ACHN (cell line): ENCODE measurements at regions not wholly inside any gene's neighbourhood (a gene's known extent, or its start where the extent isn't known, plus 50 kb on each side); places are given as distances from the start of the nearest gene placed in this dataset.

Experiments
- DNase-seq: peaks from one replicate; pipeline ENCODE4 v3.0.0-alpha.2; 2015
- in situ Hi-C: cut with HindIII; loops from 2 replicates; pipeline ENCODE4 v1.10.0; 2017; ENCODE audit warnings: low sequenced_read_pairs, low pct_ligation_motif_present, low pct_unique_long_range_greater_than_20kb

DNA sequence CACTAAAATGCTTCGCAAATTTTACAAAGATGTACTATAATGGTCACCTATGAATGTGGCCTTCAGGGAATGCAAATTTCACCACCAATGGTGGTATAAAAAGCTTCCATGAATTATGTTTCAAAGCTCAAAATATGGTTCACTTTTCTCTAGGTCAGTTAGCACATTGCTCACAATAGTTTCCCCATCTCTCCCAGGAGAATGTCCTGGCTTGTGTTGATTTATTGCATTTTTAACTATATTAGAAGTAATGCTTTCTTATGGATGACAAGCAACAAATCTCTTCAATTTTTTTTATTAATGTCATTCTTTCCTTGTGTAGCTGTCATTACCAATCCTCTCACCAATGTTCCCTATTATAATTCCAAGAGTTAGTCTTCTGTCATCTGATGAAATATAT, 621.2 kb downstream of the TBC1D4 start:
- DNase-seq = no peak
- in situ Hi-C loops = no loop called here

DNA sequence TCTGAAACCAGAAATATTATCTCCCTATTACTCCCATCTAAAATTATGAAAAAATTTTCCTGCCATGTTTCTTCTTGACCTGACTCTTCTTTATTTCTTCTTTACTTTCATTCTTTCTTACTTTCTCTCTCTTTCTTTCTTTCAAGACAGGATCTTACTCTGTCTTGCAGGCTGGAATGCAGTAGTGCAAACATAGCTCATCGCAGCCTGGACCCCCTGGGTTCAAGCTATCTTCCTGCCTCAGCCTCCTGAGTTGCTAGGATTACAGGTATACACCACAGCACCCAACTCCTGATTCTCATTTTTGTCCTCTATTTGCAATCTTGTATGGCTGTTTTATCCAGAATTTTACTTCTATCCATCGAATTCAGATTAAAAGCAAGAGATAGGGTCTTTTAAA, 631.1 kb downstream of the TBC1D4 start:
- DNase-seq = no peak

DNA sequence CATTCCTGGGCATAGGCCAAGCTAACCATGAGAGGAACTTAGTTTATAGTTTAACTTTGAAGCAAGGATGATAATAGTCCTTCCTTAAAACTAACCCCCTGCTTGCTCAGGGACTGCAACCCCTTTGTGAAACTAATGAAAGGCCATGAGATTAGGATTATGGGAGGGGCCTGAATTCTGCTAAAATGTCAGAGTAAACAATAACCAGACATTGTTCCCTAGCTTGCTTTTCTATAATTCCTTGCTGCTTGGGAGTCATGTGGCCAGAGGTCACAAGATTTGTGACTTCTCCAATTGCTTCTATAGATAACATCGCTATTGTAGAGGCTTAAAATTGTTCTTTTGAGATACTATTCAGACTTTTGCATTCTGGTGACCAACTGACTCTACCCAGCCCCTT, 634.0 kb downstream of the TBC1D4 start:
- in situ Hi-C loops = no loop called here
- DNase-seq = no peak

More for the DNA sequence above, 631.1 kb downstream of the TBC1D4 start:
- in situ Hi-C loops = no loop called here

DNA sequence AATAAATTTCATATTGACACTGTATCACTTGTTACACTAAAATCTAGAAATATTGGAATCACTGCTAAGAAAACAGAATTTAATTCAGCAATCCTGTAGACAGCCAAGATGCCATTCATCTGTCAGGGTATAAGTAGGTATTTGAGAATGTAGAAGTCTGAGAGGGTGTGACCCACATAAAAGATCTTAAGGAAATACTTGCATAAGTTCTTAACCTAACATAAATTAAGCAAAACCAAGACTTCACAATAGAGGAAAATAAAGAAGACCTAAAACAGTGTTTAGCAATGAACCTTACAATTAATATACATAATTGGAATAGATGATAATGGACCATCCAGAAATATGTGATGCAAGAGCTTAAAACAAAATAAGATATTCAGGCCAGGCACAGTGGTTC, 636.2 kb downstream of the TBC1D4 start:
- in situ Hi-C loops = no loop called here
- DNase-seq = no peak

DNA sequence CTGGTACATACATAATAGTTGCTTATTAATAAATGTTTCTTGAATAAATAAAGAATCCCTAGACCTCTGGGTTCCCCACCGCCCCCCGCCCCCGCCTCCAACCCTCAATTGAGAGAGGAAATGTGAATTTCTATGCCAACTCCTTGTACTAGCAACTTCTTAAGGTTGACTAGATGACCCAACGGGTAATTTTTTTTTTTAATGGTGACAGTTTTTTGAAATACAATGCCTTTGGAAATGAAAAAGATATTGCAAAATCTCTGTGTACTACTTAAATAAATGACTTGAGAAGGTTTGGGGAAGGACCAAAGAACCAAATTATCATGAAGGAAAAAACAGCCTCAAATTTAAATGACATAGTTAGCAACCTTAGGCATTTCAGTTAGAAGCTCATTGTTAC, 640.3 kb downstream of the TBC1D4 start:
- in situ Hi-C loops = no loop called here
- no peak for DNase-seq

DNA sequence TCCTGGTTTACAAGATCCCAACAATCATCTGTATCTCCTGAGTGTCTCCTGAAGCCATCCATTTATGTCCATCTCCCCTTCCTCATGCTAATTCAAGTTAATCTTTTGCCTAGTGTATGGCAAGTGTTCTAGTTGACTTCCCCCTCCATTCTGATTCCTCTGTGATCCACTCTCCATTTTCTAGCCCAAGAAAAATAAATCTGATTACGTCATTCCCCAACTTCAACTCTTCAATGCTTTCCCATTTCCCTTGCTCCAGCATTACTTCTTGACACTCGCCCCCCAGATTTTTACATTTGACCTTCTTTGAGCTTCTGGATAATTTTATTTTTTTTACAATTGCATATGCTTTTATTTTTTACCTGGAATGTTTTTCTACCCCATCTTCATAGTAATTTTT, 640.8 kb downstream of the TBC1D4 start:
- in situ Hi-C loops = no loop called here

DNA sequence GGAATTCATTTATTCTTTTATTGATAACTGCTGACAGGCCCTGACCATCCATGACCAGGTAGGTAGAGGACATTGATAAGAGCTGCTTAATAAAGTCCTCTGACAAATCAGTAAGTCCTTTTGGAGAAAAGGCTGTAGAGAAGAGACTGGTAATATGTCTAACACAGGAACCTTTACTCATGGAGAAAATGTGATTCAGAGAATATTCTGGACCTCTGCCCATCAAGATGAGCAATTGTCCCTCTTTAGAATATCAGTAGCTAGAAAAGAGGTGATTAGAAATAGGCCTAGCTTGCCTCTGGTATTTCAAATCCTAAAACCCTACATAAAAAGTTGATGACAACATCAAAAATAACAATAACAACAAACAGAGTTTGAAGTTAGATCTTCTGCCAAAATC, 642.3 kb downstream of the TBC1D4 start:
- in situ Hi-C loops = no loop called here

More for the DNA sequence above, 640.8 kb downstream of the TBC1D4 start:
- DNase-seq = no peak

DNA sequence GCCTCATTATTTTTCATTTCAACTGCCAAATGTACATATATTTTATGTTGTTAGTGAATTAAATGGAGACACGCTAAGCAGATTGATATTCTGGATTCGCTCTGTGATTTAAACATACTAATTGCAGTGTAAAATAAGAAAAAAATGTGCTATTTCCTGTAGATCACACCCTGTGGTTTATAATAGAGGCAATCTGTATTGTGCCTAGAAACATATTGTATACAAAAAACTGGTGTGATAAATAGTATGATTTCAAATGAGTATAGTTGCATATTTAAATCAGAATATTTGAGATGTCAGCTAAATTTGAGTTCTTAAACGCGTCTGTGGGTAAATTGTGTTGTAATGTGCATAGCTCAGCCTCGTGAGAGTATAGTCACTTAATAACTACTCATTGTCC, 643.9 kb downstream of the TBC1D4 start:
- in situ Hi-C loops = no loop called here
- DNase-seq = no peak

More for the DNA sequence above, 642.3 kb downstream of the TBC1D4 start:
- DNase-seq = no peak

DNA sequence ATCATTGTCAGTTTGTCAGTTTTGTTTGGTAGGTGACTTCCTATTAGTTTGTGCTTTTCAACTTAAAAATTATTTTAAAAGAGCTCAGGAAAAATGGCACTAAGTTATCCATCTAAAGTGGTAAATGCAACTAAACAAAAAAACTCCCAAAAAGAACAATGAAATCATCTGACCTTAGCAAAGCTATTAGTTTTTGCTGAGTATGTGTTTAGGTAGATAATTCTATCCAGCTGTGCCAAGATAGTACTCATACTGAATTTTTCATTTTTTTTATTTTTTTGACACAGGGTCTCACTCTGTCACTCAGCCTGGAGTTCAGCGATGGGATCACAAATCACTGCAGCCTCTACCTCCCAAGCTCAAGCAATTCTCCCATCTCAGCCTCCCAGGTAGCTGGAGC, 645.3 kb downstream of the TBC1D4 start:
- no peak for DNase-seq
- in situ Hi-C loops = no loop called here

DNA sequence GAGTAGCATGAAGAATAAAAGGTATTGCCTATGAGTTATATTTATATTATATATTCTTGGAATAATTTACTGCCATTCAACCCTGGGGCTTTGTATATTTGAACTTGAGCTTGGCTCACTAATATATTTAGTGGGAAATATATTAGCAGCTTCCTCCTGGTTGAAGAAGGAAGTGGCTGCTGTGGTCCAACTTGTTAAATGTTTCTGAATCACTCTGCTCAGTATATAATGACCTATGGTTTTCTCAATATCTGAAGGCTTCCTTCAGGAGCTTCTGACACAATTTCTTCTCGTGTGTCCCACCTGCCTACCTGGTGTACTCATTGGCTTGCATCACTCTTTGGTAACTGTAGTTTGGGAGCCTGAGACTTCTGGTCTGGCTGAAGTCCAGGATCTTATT, 646.4 kb downstream of the TBC1D4 start:
- no peak for DNase-seq
- in situ Hi-C loops = no loop called here

DNA sequence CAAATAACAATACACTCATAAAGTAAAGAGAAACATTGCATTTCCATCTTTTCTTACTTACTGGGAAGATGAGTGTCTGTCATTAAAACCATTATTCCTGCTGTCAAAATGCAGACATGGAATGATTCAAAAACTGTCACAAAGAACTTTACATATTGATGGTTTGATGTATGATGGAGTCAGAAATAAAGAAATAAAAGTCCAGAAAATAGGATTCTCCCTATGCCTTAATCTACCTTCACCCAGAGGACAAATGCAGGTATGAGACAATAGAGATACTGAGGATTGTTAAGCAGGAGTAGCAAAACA, 656.1 kb downstream of the TBC1D4 start:
- in situ Hi-C loops = no loop called here
- DNase-seq = no peak

DNA sequence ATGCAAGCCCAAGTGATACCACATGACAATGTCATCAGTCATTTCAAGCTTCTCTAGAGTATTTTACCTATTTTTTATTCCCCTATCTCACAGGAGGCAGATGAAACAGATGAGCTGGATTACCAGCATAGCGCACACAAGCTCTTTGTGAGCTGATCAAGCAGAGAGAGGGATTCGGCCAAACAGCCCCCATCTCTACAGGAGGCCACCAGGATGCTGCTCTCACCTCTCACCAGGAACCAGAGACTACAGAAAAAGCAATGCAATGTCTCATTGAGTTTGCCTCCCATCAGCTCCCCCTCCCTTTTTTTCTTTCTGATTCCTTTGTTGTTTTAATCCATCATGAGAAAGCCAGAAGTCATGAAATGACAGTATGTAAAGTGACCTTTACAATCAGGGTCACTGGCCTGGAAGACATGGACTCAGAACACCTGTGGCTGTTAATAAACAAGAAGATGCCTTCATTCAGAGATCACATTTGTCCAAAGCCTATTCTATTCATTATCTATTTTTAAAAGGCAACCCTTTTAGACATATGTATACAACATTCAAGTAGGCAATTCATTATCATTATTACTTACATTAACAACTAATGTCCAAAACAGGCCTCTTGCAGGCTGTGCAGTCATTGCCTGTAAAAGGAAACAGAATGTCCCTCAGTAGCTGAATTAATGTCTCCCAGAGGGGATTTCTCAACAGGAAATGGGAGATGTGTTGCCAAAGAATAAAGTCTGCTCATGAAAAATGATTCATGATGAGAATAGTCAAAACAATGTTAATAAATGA, 656.6 kb downstream of the TBC1D4 start:
- peak; percentile 35 for DNase-seq
- in situ Hi-C loops = no loop called here

DNA sequence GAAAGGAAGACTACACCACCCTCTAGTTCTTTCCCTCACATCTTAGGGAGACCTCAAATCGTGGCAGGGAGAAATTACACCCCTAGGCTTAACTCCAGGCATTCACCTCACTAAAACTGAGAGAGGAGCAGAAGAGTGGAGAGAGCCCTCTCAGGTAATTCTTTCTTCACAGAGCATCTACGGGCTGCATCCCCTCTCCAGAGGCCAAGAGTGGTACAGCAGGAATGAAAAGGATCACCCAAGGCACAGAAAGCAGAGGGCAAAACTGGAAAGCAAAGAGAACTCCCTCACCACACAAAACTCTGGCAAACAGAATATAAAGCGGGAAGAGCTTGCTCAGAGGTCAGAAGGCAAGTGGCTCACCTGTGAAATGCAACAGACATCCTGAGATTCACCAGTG, 661.2 kb downstream of the TBC1D4 start:
- in situ Hi-C loops = no loop called here
- no peak for DNase-seq

DNA sequence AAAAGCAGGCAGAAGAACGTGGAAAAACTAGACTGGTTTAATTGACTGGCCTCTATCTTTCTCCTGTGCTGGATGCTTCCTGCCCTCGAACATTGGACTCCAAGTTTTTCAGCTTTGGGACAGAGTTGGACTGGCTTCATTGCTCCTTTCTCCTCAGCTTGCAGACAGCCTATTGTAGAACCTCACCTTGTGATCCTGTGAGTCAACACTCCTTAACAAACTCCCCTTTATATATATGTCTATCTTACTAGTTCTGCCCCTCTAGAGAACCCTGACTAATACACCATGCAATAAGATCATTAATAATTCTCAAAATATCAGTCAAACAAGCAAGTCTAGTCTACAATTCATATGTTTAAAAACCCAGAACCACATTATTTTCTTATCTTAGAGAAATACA, 662.4 kb downstream of the TBC1D4 start:
- in situ Hi-C loops = no loop called here
- DNase-seq = no peak

DNA sequence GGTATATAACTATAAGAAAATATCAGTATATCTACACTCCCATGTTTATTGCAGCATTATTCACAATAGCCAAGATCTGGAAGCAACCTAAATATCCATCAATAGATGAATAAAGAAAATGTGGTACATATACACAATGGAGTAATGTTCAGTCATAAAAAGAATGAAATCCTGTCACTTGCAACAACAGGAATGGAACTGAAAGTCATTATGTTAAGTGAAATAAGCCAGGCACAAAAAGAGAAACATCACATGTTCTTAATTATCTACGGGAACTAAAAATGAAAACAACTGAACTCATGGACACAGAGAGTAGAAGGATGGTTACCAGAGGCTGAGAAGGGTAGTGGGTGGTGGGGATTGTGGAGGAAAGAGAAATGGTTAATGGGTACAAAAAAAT, 665.2 kb downstream of the TBC1D4 start:
- in situ Hi-C loops = no loop called here
- no peak for DNase-seq

DNA sequence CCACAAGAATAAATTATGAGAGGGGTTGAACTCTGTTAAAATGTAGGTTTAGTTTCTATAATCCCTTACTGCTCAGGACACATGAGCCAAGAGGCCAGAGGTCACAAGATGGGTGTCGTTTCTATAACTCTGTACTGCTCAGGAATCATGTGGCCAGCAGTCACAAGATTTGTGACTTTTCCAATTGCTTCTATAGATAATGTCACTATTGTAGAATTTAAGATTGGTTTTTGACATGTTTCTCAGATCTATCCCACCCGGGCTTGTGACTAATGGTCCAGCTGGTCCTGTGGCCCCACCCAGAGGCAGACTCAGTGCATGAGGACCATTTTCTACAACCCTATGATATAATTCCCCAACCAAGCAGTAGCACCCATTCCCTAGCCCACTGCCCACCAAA, 662.0 kb upstream of the KLF12 start:
- in situ Hi-C loops = no loop called here

DNA sequence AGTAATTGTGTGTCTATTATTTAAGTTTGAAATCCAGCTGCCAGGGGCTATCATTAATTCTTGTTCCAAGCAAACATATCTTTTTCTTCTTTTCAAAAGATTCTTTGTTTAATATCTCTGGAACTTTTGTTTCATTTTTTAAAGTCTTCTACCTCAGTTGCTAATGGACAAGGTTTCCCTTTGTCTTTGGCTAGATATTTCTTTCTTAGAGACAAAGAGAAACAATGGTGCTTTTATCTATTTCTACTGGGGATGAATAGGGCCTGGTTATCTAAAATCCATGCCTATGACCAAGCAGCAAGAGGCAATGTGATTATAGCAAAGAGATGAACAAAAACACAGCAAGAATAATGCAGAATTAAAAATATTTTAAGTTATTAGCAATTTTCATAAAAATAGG, 661.3 kb upstream of the KLF12 start:
- DNase-seq = no peak

More for the DNA sequence above, 662.0 kb upstream of the KLF12 start:
- no peak for DNase-seq

DNA sequence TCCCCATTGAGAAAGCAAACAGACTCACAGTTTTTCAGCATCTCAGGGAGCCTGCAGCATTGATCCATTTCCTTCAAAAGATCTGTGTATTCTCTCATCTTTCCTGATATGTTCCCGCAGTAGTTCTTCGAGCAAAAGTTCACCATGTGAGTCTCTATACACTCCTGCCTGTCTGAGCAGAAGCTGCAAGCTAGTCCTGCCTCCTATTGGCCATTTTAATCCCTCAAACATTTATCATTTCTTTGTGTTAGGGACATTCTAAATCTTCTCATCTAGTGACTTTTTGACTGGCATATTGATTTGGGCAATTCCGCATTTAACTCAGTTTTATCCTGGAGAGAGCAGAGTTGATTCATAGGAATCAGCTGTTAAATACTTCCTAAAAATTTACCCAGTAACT, 660.4 kb upstream of the KLF12 start:
- in situ Hi-C loops = no loop called here
- no peak for DNase-seq

More for the DNA sequence above, 661.3 kb upstream of the KLF12 start:
- in situ Hi-C loops = no loop called here

DNA sequence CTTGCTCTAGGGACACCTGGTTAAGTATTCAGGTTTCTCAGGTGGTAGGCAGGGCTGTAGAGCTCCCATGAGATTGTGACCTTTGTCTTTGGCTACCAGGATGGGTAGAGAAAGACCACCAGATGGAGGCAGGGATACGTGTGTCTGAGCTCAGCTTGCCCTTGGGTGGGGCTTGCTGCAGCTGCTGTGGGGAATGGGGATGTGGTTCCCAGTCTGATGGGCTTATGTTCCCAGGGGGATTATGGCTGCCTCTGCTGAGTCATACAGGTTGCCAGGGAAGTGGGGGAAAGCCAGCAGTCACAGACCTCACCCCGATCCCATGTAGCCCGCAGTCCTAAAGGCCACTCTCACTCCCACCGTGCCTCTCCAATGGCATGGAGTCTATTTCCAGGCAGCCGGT, 659.9 kb upstream of the KLF12 start:
- DNase-seq = no peak
- in situ Hi-C loops = no loop called here

DNA sequence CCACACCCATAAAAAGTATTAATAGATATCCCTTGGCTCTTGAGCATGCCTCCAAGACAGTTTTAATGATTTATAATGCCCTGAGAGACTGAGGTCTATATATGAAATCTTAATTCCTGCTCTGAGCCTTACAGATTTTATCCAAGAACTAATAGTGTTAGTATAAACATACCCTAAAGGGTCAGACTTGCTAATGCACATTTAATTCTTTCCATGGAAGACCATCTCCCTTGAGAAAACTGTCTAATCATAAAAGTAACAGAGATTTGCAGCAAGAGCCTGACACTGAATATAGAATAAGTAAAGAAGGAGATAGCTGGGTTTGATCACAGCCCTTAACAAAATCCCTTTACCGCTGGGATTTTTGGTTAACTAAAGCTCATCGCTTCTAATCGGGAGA, 650.8 kb upstream of the KLF12 start:
- in situ Hi-C loops = no loop called here
- no peak for DNase-seq

DNA sequence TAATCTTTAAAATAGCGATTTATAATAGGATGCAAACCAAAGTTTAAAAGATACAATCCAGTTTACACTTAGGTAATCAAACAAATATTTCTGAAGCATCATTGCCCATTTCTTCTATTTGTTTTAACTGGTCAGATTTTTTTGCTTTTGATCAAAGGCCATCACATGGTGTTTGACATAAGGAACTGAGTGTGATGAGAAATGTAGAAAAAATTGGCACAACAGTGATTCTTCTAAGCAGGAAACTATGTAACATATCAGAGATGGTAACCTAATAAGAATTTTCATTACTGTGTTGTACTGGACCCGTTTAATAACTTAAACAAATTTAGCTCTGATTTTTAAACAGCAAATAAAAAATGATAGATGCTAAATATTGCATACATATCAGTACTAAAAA, 644.7 kb upstream of the KLF12 start:
- in situ Hi-C loops = no loop called here
- DNase-seq = no peak
